LoVo (cell line): ENCODE measurements at regions not wholly inside any gene's neighbourhood (a gene's known extent, or its start where the extent isn't known, plus 50 kb on each side); places are given as distances from the start of the nearest gene placed in this dataset.
A peak's percentile ranks its signal among the peaks of the same experiment; 100 is the strongest.

Experiments
- DNase-seq: peaks from one replicate; pipeline ENCODE4 v3.0.0-alpha.2; 2016; ENCODE audit warnings: low spot score

DNA sequence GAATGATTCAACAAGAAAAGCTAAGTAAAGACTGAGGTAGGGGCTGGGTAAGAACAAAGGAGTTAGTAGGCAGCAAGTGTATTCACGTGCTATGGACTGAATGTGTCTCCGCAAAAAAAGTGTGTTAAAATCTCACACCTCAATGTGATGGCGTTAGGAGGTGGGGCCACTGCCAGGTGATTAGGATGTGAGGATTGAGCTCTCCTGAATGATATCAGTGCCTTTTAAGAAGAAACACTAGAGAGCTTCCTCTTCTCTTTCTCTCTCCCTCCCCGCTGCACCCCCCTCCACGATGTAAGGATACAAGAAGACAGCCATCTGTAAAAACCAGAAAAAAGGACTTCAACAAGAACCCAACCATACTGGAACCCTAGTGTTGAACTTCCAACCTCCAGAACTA is 396.1 kb upstream of the PLXNA2 start:
- DNase-seq = no peak

GRCh38 chr1:208641579-208642280 is 397.5 kb upstream of the PLXNA2 start:
- no peak for DNase-seq

DNA sequence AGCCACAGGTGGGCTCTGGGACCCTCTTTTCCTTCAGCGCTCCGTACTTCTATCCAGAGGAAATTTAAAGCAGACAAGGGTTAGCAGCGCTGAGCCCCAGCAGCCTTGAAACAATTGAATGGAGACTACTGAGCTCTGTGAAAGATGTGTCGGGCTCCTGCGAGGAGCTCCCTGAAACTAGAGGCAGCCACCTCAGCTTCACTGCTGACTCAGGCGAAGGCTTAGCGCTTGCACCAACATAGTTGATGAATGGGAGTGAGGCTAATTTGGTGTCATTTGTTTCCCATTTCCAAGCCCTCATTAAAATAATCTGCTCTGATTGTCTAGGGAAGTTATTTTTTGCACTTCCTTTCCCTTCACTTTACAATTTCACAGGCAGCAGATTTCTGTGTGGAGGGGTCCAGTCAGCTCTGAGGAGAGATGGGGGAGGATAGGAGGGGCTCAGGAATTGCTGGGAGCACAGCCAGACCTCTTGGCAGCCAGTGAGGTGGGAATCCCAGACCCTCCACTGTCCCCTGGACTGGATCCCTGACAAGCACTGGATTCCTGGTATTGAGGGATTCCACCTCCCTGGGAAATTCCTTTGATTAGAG is 398.9 kb upstream of the PLXNA2 start:
- DNase-seq = no peak

GRCh38 chr1:208644401-208645160 is 400.4 kb upstream of the PLXNA2 start:
- no peak for DNase-seq

GRCh38 chr1:208646431-208646830 is 402.2 kb upstream of the PLXNA2 start:
- no peak for DNase-seq

GRCh38 chr1:208648146-208648545 is 404.0 kb upstream of the PLXNA2 start:
- no peak for DNase-seq

GRCh38 chr1:208652296-208653160 is 408.3 kb upstream of the PLXNA2 start:
- peak; percentile 52 for DNase-seq

GRCh38 chr1:208653426-208653825 is 409.2 kb upstream of the PLXNA2 start:
- no peak for DNase-seq

DNA sequence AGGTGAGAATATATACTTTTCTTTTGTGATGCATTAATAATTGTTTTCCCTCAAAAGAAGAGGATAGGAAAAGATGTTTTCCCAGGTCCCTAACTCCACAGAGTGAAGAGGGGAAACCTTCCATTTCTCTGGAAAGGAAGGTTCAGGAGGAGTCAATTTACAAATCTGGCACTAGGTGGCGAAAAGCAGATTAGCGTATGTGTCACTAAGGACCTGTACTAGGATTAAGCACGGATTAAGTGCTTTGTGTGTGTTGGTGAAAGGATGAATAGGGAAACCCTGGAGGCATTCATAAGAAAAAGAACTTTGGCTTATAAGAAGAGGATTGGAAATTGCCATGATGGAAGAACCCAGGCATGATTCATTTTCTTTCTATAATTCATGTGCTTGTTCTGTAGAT is 410.1 kb upstream of the PLXNA2 start:
- DNase-seq = peak; percentile 31

DNA sequence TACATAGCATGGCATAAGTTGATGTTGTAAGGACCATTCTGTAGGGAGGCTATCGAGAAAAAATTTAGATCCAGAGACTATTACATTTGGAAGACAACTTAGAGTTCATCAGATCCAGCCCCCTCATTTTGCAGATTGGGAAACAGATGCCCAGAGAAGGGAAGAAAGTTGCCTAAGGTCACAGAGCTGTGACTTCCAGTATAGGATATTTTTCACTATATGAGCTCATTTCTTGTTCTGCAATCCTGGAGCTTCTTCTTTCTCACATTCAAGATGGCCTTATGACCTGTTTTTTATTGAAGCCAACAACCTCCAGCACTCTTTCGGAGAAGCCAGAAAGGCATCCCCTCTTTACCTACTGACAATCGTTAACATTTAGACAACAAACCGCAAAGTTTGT is 421.8 kb upstream of the PLXNA2 start:
- no peak for DNase-seq

- no peak for DNase-seq
Observed at GRCh38 chr1:208668991-208669390, 424.8 kb upstream of the PLXNA2 start.

DNA sequence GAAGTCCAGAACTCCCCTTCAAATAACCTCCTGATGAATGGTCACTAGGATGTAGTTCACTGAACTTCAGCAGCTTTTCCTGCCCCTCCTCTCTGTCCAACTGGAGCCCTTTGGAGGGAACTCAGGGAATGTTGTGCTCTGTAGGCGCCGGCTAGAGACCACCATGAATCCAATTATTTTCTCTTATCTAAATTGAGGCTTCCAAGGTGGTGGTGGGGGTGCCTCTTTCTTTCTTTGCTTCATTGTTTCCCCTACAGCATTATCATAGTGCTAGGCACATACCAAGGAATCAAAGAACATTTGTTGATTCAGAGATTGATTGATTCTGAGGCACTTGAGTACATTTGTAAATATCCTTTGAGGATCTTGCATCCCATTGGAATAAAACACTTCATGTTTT is 426.6 kb upstream of the PLXNA2 start:
- DNase-seq = no peak

DNA sequence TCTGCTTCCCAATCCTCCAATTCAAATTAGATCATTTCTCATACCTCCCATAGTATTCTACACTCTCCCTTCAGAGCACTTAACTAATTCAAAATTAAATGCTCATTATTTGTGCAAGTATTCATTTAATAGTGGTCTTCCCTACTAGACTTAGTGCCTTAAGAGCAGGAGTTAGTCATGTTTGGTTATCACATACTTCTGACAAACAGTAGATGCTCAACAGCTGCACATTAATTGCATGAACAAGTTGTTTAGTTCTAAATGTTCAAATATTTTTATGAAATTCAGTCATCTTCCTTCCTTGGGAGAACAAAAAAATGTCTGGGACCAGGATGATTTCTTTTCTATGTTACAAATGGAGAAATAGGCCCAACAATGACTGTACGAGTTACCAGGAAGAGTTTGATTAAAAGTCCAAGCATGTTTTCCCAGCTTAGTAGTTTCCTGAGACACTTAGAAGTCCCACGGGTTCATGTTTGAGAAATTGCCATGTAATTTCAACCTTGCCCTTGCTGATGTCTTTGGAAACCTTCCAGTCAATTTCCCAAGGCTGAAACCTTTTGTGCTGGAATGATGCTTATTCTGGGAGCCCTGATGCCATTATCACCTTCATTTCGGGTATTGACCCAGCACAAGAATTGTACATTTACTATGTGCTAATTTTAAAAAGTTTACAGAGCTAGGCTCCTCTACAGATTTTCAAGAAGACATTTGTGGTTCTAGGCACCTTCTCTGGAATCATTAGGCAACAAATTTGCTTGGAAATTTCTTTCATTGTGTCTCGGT is 437.9 kb upstream of the PLXNA2 start:
- DNase-seq = no peak

DNA sequence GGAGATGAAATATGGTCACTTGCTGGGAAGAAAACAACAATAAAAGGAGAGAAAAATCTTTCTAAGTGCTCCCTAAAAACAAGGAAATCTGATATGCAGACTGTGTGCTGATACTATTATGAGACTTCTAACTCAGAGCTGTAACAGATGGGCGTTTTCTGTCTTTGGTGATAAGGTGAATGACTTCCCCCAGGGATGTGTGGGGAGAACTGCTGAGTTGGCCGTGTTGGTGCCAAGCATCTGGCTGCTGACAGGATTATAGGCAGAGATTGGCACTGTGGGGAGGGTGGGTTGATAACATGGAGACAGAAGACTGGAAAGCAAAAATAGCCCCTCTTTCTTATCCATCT is 438.5 kb upstream of the PLXNA2 start:
- DNase-seq = no peak

GRCh38 chr1:208683141-208683540 is 439.0 kb upstream of the PLXNA2 start:
- DNase-seq = no peak

DNA sequence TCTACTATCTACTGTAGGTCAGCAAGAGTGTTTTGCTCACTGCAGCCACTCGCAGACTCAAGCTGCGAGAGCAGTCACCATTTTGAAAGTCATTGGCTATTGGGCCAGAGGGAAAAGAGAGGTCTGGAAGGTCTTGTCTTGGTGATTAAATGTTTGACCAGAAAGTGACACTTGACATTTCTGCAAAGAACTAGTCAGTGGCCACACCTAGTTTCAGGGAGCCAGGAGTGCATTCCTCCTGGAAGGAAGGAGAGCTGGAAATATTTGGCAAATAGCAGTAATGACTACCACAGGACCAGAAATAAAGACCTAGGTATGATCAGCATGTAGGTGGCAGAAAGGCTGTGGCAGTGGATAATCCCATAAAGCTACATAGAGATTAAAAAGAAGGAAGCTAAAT is 440.0 kb upstream of the PLXNA2 start:
- no peak for DNase-seq

DNA sequence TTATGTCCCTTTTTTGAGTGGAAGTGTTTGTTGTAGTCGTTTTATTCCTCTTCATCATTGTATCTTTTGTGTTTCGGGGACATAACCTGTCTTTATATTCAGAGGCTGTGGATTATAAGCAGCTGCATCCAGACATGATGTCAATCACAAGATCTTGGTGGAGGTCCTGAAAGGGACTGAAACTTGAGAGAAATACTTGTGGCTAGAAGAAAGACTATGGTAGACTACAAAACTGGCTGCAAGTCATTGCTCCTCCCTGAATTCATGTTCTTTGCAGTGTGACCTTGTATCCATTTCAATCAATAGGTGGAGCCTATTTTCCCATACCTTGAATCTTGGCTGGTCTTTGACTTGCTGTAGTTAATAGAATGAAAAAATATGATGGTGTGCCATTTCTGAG is 442.4 kb upstream of the PLXNA2 start:
- DNase-seq = no peak

- DNase-seq = no peak
Observed at GRCh38 chr1:208688656-208689315, 444.6 kb upstream of the PLXNA2 start.

- DNase-seq = no peak
Observed at GRCh38 chr1:208691012-208691411, 446.8 kb upstream of the PLXNA2 start.

DNA sequence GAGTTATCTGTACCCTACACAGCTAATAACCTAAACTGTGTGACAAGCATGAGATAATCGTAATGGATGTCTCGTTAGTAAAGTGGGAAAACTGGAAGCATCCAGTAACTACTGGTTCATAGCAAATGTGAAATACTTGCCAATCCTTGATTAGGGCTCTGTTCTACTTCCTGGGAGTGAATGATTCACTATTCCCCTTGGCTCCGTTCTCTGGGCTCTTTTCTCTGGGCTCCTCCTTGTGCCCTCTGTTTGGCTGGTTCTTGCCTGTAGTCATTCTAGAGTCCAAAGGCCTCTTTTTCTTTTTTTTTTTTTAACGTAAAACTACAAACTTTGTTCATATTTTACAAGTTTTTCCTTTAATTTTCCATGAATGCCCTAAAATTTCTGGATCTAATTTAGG is 465.8 kb upstream of the PLXNA2 start:
- DNase-seq = no peak

GRCh38 chr1:208714323-208714722 is 470.1 kb upstream of the PLXNA2 start:
- DNase-seq = no peak
